GM12874 (cell line): ENCODE measurements at regions not wholly inside any gene's neighbourhood (a gene's known extent, or its start where the extent isn't known, plus 50 kb on each side); places are given as distances from the start of the nearest gene placed in this dataset.

ENCODE experiments used
- TF ChIP-seq, protein P1 (sequence below): IDR thresholded peaks from 2 replicates; pipeline ENCODE4 v1.5.1; 2011; ENCODE audit warnings: low read depth, mild to moderate bottlenecking, control low read depth, low read length, moderate library complexity; ENCODE audit not compliant: insufficient read depth

DNA sequence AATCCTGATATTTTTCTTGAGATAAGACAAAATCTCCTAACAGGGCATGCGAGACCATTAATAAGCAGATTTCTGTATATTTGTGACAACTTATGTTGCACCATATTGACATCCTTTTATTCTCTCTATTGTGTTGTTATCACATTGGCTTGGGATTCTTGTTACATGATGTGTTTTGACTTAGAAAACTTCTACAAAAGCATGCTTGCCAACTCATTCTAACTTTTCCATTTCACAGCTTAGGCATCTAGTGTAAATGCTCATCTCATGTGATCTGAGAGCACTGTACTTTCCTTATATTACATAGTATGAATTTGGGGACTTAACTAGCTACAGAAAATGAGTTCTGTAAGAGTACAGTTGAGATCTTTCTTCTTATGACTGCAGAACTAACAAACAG lies 1040.7 kb upstream of the ADGRB3 start:
- TF ChIP-seq, protein P1, sequence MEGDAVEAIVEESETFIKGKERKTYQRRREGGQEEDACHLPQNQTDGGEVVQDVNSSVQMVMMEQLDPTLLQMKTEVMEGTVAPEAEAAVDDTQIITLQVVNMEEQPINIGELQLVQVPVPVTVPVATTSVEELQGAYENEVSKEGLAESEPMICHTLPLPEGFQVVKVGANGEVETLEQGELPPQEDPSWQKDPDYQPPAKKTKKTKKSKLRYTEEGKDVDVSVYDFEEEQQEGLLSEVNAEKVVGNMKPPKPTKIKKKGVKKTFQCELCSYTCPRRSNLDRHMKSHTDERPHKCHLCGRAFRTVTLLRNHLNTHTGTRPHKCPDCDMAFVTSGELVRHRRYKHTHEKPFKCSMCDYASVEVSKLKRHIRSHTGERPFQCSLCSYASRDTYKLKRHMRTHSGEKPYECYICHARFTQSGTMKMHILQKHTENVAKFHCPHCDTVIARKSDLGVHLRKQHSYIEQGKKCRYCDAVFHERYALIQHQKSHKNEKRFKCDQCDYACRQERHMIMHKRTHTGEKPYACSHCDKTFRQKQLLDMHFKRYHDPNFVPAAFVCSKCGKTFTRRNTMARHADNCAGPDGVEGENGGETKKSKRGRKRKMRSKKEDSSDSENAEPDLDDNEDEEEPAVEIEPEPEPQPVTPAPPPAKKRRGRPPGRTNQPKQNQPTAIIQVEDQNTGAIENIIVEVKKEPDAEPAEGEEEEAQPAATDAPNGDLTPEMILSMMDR, result no peak

DNA sequence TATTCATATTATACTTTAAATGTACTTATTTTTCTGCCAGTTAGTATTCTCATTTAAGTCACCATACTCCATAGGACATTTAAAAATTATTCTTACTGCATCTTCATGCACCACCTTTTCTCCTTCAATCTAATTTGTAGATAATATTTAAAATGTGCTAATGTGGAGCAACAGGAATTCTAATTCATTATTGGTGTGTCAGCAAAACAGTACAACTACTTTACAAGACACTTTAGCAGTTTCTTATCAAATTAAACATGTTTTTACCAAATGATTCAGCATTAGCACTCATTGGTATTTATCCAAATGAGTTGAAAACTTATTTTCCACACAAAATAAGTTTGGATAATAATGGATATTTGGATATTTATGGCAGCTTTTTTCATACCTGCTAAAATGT lies 1041.8 kb upstream of the ADGRB3 start:
- TF ChIP-seq, protein P1, result no peak

DNA sequence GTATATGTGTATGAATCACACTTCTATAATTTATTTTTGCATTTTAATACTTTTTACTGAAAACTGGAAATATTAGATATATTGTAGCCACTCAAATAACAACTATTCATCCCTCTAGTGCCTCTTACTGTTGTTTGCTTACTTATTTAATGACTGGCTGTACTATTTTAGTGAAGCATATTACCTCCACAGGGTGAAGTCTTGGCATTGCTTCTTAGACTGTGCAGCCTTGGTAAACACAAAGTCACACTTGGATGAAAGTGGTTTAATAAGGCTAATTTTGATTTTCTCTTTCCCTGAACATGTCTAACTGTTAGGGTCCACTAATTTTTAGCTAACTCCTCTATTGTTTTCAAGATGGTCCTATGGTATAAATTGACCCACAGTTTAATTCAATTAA lies 1043.2 kb upstream of the ADGRB3 start:
- TF ChIP-seq, protein P1, result no peak

DNA sequence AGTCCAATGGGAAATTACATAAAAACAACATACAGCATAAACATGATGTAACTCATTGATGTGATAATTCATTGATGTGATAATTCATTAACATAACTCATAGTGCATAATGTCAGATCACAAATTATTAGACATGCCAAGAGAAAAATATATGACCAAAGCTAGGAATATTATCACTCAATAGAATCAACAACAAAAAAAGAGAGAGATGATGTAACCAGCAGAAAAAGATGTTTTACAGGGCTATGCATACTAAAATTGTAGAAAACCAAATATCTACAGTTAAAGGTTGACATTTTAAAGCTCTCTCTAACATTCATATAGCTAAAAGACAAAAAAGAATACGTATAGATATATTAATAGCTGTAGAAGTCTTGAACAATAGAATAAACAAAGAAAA lies 1067.2 kb upstream of the ADGRB3 start:
- TF ChIP-seq, protein P1, result no peak

DNA sequence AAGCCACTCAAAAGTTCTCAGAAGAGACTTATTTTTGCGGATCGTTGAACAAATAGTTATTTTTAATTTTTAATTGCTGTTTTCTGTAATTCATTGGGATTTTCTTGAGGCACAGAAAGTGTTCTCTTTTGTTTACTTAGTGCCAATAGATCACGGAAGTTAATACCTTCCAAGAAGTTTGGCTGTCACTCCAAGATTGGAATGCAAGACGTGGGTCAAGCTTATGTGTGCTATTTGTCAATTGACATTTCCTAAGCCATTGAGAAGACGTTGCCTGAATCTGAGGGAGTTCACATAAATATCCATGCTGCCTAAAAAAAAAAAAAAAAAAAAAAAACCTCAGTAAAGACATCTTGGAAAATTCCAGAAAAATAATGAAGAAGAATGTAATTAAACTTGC lies 1071.4 kb upstream of the ADGRB3 start:
- TF ChIP-seq, protein P1, result no peak

DNA sequence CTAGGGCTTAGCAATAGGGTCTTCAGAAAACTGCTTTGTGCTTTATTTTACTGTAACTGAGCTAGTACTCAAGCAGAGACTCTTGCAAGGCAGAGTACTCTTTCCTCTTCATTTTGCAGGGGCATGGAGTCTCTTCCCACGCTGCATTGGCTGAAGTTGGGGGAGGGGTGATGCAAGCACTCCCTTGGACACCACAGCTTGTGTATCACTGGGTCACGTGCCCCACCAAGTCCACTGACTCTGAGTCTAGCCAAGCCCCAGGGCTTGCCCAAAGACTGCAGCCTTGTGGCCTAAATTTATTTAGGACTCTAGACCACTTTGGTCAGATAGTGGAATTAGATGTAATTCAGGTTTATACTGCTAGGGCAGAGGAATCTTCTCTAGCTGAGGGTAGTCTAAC lies 1075.0 kb upstream of the ADGRB3 start:
- TF ChIP-seq, protein P1, result no peak

DNA sequence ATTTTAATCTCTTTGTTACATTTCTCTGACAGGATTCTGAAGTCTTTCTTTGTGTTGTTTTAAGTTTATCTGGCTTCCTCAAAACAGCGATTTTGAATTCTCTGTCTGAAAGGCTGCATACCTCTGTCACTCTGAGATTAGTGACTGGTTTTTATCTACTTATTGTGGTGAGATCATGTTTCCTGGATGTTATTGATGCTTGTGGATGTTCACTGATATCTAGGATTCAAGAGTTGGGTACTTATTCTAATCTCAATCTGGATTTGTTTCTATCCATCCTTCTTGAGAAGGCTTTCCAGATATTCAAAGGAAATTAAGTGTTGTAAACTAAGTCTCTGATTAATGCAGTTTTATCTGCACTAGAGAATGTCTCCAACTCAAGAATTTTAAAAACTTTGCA lies 1076.1 kb upstream of the ADGRB3 start:
- TF ChIP-seq, protein P1, result no peak
